Body of pancreas (tissue), 4 donors: ENCODE measurements at regions not wholly inside any gene's neighbourhood (a gene's known extent, or its start where the extent isn't known, plus 50 kb on each side); places are given as distances from the start of the nearest gene placed in this dataset.
A peak's percentile ranks its signal among the peaks of the same experiment; 100 is the strongest.

Source experiments
- CTCF ChIP-seq, 7 experiments: fragments of 450-650 bp in 4 of 7; fragments of 200-600 bp in 3 of 7; sonication (generic) in 3 of 7; IDR thresholded peaks; one replicate each; pipeline ENCODE4 v1.5.1; 2016 to 2019; ENCODE audit warnings: antibody characterized with exemption in 7 of 7
- POLR2A ChIP-seq, 3 donors: fragments of 450-650 bp; IDR thresholded peaks; one replicate each; pipeline ENCODE4 v1.6.1; 2016; ENCODE audit warnings: antibody characterized with exemption in 3 of 3, mild to moderate bottlenecking in 2 of 3

GRCh38 chr7:32347244-32347828 lies 142.8 kb downstream of the LSM5 start:
- TF ChIP-seq CTCF (IDR thresholded peaks at IDR 0.05) (peak in 5 of 7 experiments; percentile 28 to 45 (median 43)), POLR2A (IDR thresholded peaks at IDR 0.05) (no peak)
